HG03521 (cell line): ENCODE measurements at regions not wholly inside any gene's neighbourhood (a gene's known extent, or its start where the extent isn't known, plus 50 kb on each side); places are given as distances from the start of the nearest gene placed in this dataset.

ENCODE experiments used
- ATAC-seq: cut with Tn5 transposase; IDR thresholded peaks from one replicate; pipeline ENCODE4 v1.9.1; 2021; ENCODE audit warnings: mild to moderate bottlenecking, moderate library complexity; ENCODE audit not compliant: unreplicated experiment

- no peak for ATAC-seq
Observed at GRCh38 chr14:32019276-32019675, 57.8 kb upstream of the ARHGAP5 start.

- ATAC-seq = no peak
Observed at GRCh38 chr14:32020882-32021281, 56.2 kb upstream of the ARHGAP5 start.

- ATAC-seq = no peak
Observed at GRCh38 chr14:32021341-32021740, 55.8 kb upstream of the ARHGAP5 start.

GRCh38 chr14:32022525-32022924 is 54.6 kb upstream of the ARHGAP5 start:
- no peak for ATAC-seq

- ATAC-seq = no peak
Observed at GRCh38 chr14:32022938-32023466, 54.1 kb upstream of the ARHGAP5 start.

GRCh38 chr14:32023540-32023939 is 53.6 kb upstream of the ARHGAP5 start:
- ATAC-seq = no peak

GRCh38 chr14:32027255-32027939 is 49.7 kb upstream of the ARHGAP5 start:
- no peak for ATAC-seq
